ENCODE measurements at regions not wholly inside any gene's neighbourhood (a gene's known extent, or its start where the extent isn't known, plus 50 kb on each side); places are given as distances from the start of the nearest gene placed in this dataset.
"Not testable (repeated sequence)": the region's sequence is repeated elsewhere in the genome, so short reads cannot be mapped to it uniquely, and the experiment has no call there.

DNA sequence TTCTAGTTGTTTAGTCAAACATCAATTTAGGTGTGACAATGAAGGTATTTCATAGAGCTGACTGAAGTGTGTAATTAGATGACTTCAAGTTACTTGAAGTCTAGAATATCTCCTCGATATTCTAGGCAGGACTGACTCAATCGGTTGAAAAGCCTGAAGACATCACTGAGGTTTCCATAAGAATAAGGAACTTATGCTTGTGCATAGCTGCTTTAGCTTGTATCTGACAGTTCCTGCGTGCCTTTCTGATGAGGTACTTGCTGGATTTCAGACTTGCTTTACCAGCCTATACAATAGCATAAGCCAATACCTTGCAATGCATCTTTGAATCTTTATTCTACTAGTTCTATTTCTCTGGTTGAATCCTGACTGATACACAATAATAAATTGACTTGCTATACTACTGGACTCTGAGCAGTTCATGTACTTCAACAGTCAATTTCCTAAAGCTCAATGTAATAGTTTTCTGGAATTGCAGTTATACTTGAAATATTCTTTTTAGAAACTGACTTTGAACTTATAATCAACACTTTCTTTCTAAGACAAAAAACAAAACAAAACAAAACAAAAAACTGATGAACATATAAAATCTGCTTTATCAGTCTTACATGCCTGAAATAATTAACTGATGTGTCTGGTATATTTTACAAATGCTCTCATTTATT is 1534.8 kb downstream of the SLITRK5 start:
- Mint-ChIP-seq H3K27me3 (no peaks in the 10 kb centered on the region), H3K4me3 (no peak overlapping the region), H3K36me3 (no peaks in the 10 kb centered on the region), H3K9me3 (peaks cover 8% of the 10 kb centered on the region), H3K27ac (no peak overlapping the region), H3K4me1 (no peaks in the 10 kb centered on the region)

DNA sequence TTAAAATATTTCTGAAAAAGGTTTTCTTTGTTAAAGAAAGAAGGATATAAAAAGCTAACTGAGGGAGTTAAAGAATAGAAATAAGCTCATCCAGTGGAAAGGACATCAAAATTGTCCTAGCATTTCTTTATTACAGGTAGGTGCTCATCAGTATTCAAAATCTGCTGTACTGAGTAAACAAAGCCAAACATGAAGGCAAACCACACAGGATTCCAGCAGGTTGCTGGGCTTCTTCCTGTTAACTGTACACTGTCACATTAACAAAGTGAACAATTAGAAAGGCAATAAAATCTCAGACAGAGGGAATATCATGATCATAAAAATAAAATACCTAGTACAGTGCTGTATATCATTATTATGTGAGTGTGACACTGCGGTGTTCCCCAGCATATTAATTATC is 1541.0 kb downstream of the SLITRK5 start:
- Mint-ChIP-seq H3K27ac (no peak overlapping the region), H3K4me1 (no peaks in the 10 kb centered on the region), H3K4me3 (no peak overlapping the region), H3K9me3 (peaks cover 10% of the 10 kb centered on the region), H3K36me3 (no peaks in the 10 kb centered on the region), H3K27me3 (no peaks in the 10 kb centered on the region)

DNA sequence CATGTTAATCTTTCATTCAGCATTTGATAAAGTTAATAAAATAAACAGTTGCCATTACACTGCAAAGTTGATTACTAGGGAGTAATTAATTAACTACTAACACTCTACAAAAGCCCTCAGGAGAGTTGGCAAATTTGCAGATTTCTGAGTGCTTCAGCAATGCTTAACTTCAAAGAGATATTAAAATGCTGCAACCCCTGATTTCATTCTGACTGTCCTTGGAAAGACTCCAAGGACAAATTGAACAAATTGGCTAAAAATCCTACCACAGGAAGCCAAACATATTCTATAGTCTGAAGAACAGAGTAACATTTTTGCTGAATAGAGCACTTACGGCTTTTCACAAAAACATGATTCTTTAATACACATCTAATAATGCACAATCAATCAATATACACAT is 1543.0 kb downstream of the SLITRK5 start:
- Mint-ChIP-seq H3K4me3 (no peak overlapping the region), H3K27ac (no peak overlapping the region), H3K27me3 (no peaks in the 10 kb centered on the region), H3K4me1 (no peaks in the 10 kb centered on the region), H3K9me3 (peaks cover 10% of the 10 kb centered on the region), H3K36me3 (no peaks in the 10 kb centered on the region)

DNA sequence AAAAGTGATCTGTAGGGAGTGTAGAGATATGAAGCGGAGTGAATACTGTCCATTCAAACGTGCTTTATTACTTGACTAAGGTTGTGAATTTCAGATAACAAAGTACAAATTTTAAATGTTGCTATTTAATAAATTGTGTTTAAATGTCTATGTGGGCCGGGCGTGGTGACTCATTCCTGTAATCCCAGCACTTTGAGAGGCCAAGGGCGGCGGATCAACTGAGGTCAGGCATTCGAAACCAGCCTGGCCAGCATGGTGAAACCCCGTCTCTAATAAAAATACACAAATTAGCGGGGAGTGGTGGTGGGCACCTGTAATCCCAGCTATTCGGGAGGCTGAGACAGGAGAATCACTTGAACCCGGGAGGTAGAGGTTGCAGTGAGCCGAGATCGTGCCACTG is 1544.1 kb downstream of the SLITRK5 start:
- not testable (repeated sequence) for H3K36me3 Mint-ChIP-seq, H3K4me3 Mint-ChIP-seq, H3K27ac Mint-ChIP-seq, H3K27me3 Mint-ChIP-seq, H3K4me1 Mint-ChIP-seq
- peaks cover 10% of the 10 kb centered on the region for H3K9me3 Mint-ChIP-seq

DNA sequence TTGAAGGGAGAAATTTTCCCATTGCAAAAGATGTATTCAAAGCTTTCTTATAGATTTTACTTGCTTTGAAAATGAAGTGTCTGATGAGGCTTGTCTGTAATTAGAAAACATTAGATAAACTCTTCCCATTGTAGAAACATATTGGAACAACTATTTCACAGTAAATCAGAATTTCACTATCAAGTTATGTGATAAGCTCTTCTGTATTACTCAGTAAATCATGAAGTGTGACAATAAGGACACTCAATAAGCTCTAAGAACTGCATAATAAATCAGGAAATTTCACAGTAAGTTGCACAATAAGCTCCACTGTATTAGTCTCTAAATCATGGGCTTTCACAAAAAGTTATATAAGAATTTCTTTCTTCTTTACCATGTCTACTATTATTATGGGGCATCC is 1546.6 kb downstream of the SLITRK5 start:
- H3K4me3 Mint-ChIP-seq, result no peak overlapping the region
- no peaks in the 10 kb centered on the region for H3K36me3 Mint-ChIP-seq
- H3K27ac Mint-ChIP-seq, result no peak overlapping the region
- H3K27me3 Mint-ChIP-seq, result no peaks in the 10 kb centered on the region
- H3K4me1 Mint-ChIP-seq, result no peaks in the 10 kb centered on the region
- peaks cover 10% of the 10 kb centered on the region for H3K9me3 Mint-ChIP-seq

DNA sequence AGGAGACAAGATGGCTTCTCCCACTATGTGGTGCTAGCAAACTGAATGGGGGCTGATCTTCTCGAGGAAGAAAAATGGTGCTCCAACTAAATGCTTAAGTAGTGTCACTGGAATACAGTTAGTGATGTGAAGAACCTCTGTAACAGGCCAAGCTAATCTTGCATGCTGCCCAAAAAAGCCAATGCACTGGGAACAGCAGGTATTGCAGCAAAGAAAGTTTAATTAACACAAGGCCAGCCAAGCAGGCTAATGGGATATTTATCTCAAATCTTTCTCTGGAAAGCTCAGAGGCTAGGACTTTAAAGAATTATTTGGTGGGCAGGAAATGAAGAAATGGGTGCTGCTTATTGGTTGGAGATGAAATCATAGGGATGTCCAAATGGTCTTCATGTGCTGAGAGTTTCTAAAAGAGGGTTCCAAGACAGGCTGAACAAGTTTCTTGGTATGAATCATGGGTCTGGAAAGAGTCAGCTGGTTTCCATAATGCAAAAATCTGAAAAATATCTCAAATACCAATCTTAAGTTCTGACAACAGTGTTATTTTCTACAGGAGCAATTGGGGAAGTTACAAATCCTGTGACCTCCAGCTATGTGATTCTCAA is 1550.5 kb downstream of the SLITRK5 start:
- Mint-ChIP-seq H3K27me3 (no peaks in the 10 kb centered on the region), H3K27ac (no peak overlapping the region), H3K36me3 (no peaks in the 10 kb centered on the region), H3K4me3 (no peak overlapping the region), H3K9me3 (peaks cover 3% of the 10 kb centered on the region), H3K4me1 (no peaks in the 10 kb centered on the region)

DNA sequence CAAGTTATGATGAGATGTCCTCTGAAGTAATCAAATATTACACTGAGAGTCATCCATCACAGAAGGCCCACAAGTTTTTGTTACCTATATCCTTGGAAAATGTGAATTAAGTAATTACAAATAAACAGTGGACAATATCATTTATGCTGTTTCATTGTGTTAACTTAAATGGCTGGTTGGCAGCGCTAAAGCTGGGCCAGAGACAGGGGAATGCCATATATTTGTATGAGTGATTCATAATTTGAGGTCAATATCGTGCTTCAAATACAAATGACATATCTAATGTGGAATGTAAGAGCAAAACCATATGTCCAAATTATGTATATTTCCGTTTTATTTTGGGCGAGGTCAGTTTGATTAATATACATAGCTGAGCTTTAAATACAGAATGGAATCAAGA is 1556.2 kb downstream of the SLITRK5 start:
- Mint-ChIP-seq H3K4me1 (no peaks in the 10 kb centered on the region), H3K27ac (no peak overlapping the region), H3K9me3 (no peaks in the 10 kb centered on the region), H3K27me3 (no peaks in the 10 kb centered on the region), H3K4me3 (no peak overlapping the region), H3K36me3 (no peaks in the 10 kb centered on the region)

DNA sequence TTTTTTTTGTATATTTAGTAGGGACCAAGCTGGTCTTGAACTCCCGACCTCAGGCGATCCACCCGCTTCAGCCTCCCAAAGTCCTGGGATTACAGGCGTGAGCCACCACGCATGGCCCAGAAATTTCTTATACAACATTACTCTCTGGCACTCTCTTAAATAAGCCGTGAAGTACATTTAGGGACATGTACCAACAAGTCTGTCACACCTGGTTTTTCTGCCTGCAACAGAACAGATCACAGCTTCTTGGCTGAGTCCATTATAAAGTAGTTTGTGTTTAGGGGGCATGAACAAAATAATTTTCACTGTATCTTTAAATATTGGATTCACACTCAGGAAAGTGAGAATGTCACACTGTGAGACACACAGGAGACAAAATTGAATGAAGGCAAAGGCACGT is 1567.3 kb downstream of the SLITRK5 start:
- H3K4me3 Mint-ChIP-seq, result no peak overlapping the region
- H3K36me3 Mint-ChIP-seq, result no peaks in the 10 kb centered on the region
- H3K4me1 Mint-ChIP-seq, result no peaks in the 10 kb centered on the region
- H3K27ac Mint-ChIP-seq, result no peak overlapping the region
- H3K27me3 Mint-ChIP-seq, result no peaks in the 10 kb centered on the region
- H3K9me3 Mint-ChIP-seq, result no peaks in the 10 kb centered on the region

DNA sequence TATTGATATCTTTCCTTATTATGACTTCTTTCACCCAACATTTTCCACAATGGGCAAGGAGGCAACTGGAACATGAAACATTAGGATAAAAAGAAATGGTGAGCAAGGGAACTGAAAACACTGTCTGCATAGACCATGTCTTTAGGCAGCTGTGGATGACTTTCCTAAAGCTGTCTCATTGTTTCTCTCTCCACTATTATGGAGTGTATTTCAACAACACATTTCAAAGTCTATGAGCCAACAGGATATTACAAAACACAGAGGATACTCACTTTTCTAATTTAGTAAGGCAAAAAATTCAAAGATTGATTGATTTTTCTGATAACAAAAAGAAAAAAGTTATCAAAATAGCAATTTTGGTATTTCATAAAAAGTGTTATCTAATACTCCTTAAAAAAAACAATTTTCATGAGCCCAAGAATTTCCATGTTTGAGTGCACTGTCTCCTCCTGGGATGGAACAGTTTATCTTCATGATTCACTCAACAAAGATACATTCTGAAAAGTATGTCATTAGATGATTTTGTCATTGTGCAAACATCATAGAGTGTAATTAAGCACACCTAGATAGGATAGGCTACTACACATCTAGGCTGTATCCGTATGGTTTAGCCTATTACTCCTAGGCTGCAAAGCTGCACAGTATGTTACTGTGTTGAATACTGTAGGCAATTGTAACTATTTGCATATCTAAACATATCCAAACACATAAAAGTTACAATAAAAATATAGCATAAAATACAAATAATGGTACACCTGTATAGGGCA is 1568.4 kb downstream of the SLITRK5 start:
- no peaks in the 10 kb centered on the region for H3K27me3 Mint-ChIP-seq
- H3K9me3 Mint-ChIP-seq, result no peaks in the 10 kb centered on the region
- no peak overlapping the region for H3K27ac Mint-ChIP-seq
- no peaks in the 10 kb centered on the region for H3K4me1 Mint-ChIP-seq
- H3K36me3 Mint-ChIP-seq, result no peaks in the 10 kb centered on the region
- H3K4me3 Mint-ChIP-seq, result no peak overlapping the region

DNA sequence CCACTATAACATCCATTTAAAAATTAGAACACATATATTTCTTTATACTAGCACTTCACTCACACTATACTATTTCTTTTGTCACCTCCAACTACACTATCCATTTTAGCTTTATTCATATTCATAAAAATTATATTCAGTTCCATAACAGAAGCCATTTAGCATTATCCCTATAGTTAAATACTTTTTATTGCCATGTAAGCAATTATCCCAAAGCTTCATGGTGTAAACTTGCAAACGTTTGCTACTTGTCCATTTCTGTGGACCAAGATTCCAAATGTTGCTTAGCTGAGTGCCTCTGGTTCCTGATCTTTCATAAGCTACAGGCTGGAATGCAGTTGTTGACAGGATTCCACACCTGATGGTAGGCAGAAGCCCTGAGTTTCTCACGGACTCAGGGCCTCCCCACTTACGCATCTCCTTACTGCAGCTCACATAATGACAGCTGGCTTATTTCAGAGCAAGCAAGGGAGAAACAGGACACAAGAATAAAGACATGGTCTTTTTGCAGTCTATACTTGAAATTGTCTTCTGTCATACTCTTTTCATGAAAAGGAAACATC is 1584.8 kb downstream of the SLITRK5 start:
- Mint-ChIP-seq H3K4me3 (no peak overlapping the region), H3K9me3 (peaks cover 19% of the 10 kb centered on the region), H3K4me1 (no peaks in the 10 kb centered on the region), H3K36me3 (no peaks in the 10 kb centered on the region), H3K27me3 (no peaks in the 10 kb centered on the region), H3K27ac (no peak overlapping the region)

DNA sequence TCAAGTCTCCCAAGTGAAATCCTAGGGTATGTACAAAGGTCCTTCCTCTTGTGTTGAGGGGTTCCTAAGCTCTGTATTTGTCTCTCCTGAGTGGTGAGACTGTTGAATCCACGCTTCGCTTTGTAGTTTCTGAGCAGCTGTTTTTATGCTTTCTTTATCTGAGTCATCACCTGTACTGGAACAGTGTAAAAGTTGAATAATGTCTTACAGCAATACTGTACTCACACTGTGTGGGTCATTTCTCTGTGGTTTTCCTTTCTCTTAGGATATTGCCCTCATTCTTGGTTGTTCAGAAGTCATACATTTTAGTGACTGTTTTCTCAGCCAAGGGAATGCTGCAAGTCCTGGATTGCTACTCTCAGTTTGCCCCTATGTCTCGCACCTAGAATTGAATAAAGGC is 1596.6 kb downstream of the SLITRK5 start:
- Mint-ChIP-seq H3K9me3 (no peaks in the 10 kb centered on the region), H3K4me1 (no peaks in the 10 kb centered on the region), H3K4me3 (no peak overlapping the region), H3K27ac (no peak overlapping the region), H3K27me3 (no peaks in the 10 kb centered on the region), H3K36me3 (no peaks in the 10 kb centered on the region)

DNA sequence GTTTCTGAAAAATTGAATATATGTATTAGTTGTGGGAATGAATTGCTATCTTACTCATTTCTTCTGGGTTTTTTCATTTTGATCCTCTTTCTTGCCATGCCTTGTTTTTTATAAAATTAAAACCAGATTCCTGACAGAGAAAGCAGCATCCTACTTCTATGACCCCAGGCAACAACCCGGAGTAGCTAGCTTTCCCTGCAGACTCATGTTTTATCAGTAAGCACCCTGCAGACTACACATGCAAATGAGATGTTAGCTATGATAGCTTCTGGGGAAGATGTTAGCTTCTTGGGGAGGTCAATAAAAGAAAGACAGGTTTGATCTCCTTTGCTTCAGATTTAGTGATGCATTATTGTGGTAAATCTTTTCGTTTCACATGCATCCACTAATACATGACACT is 1598.6 kb downstream of the SLITRK5 start:
- H3K4me1 Mint-ChIP-seq, result no peaks in the 10 kb centered on the region
- H3K9me3 Mint-ChIP-seq, result no peaks in the 10 kb centered on the region
- no peaks in the 10 kb centered on the region for H3K27me3 Mint-ChIP-seq
- H3K36me3 Mint-ChIP-seq, result no peaks in the 10 kb centered on the region
- no peak overlapping the region for H3K27ac Mint-ChIP-seq
- H3K4me3 Mint-ChIP-seq, result no peak overlapping the region

DNA sequence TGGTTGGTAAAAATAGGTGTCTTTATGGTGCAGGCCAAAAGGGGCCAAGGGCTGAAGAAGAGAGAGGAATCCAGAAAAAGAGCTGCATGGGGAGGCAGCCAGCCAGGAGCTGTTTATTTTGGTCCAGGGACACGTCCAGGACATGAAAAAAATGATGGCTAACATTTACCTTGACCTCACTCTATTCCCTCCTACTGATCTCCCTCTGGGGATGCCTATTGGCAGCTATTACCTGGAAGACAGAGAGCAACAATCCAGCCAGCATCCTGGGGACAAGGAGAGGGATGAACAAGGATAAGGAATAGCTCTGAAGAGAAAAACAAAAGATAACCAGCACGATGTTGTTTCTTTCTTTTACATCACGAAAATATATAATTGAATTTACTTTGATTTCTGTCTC is 1599.6 kb downstream of the SLITRK5 start:
- no peak overlapping the region for H3K27ac Mint-ChIP-seq

DNA sequence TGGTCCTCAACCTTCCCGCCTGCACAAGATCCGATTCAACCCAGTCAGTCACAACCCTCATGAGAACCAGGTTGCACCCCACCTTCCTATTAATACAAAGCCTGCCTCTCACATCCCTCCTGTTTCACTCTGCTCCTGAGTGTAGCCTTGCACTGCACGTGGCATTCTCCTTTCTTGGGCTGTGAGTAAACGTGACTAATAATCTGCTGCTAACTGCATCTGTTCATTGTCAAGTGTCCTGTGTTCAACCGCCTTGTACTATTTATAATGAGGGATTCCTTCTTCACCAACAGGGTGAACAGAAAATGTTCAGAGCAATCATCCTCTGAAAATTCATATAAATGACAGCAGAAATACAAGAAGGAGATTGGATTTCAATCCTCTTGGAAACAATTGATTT is 1608.2 kb downstream of the SLITRK5 start:
- H3K27ac Mint-ChIP-seq, result no peak overlapping the region
- no peaks in the 10 kb centered on the region for H3K27me3 Mint-ChIP-seq
- H3K9me3 Mint-ChIP-seq, result peaks cover 5% of the 10 kb centered on the region
- H3K4me1 Mint-ChIP-seq, result no peaks in the 10 kb centered on the region
- H3K4me3 Mint-ChIP-seq, result no peak overlapping the region
- H3K36me3 Mint-ChIP-seq, result no peaks in the 10 kb centered on the region

More for the DNA sequence above, 1599.6 kb downstream of the SLITRK5 start:
- Mint-ChIP-seq H3K36me3 (no peaks in the 10 kb centered on the region), H3K4me1 (no peaks in the 10 kb centered on the region), H3K4me3 (no peak overlapping the region), H3K9me3 (no peaks in the 10 kb centered on the region), H3K27me3 (no peaks in the 10 kb centered on the region)

DNA sequence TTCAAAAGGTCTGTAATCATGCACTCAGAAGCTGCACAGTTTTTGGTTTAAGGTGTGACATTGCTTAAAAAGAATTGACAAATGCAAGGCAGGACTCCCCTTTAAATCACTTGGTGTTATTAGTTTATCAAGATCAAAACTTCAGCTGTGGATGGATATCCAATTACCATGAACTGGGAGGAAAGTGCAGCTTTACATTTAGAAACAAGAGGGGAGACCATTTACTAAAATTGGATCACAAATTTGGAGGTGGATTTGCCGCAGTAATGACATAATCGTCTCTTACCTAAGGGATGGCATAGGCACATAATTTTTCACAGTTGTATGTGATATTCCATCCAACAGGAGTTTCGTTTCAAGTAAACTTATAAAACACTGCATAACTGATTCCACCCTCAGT is 1610.2 kb downstream of the SLITRK5 start:
- H3K27ac Mint-ChIP-seq, result no peak overlapping the region
- no peaks in the 10 kb centered on the region for H3K27me3 Mint-ChIP-seq
- H3K36me3 Mint-ChIP-seq, result no peaks in the 10 kb centered on the region
- no peaks in the 10 kb centered on the region for H3K4me1 Mint-ChIP-seq
- no peak overlapping the region for H3K4me3 Mint-ChIP-seq
- peaks cover 5% of the 10 kb centered on the region for H3K9me3 Mint-ChIP-seq

DNA sequence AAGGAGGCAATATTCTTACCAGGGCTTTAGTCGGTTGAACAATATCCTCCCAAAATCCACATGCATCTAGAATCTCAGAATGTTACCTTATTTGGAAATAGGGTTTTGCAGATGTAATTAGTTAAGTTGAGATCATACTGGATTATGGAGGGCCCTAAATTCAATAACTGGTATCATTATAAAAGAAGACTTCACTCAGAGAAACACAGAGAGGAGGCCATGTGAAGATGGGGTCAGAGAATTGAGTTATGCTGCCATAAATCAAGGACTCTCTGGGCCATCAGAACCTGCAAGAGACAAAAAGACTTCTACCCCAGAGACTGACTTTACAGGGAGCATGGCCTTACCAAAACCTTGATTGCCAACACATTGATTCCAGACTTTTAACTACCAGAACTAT is 1611.1 kb downstream of the SLITRK5 start:
- H3K4me1 Mint-ChIP-seq, result no peaks in the 10 kb centered on the region
- no peak overlapping the region for H3K4me3 Mint-ChIP-seq
- no peaks in the 10 kb centered on the region for H3K27me3 Mint-ChIP-seq
- no peak overlapping the region for H3K27ac Mint-ChIP-seq
- no peaks in the 10 kb centered on the region for H3K36me3 Mint-ChIP-seq
- peaks cover 5% of the 10 kb centered on the region for H3K9me3 Mint-ChIP-seq

Measured in activated naive CD4-positive, alpha-beta T cell treated with anti-CD3 and anti-CD28 coated beads, Interleukin-2, amount 50 U/mL, for 24 hours (primary cell).